ENCODE measurements at regions not wholly inside any gene's neighbourhood (a gene's known extent, or its start where the extent isn't known, plus 50 kb on each side); places are given as distances from the start of the nearest gene placed in this dataset.

- Histone ChIP-seq H2AFZ (ENCODE audit: low read depth, low read length, poor library complexity, severe bottlenecking) (no peak overlapping the region), H4K20me1 (ENCODE audit: insufficient read depth) (no peaks in the 10 kb centered on the region), H3K27me3 (ENCODE audit: insufficient read depth, low read length) (no peaks in the 10 kb centered on the region), H3K9me3 (ENCODE audit: control insufficient read depth in 1 of 2, insufficient read depth in 1 of 2, low read depth in 1 of 2, low read length in 2 of 2) (peaks cover 0 to 4% of the 10 kb centered on the region in 2 experiments; a peak in 1 of 4 replicates), H3K9ac (ENCODE audit: low read length) (no peak overlapping the region), H3K4me2 (ENCODE audit: low read length) (no peak overlapping the region), H3K4me1 (ENCODE audit: control insufficient read depth in 1 of 2, insufficient read depth in 2 of 2, low read length in 2 of 2) (no peaks in the 10 kb centered on the region), H3K36me3 (ENCODE audit: control insufficient read depth in 1 of 2, insufficient read depth in 2 of 2, low read length in 2 of 2) (no peaks in the 10 kb centered on the region), H3K79me2 (ENCODE audit: insufficient read depth, low read length) (no peaks in the 10 kb centered on the region), H3K4me3 (replicated peaks in 1 of 2; ENCODE audit: low read depth in 1 of 2, low read length in 2 of 2) (no peak overlapping the region), H3K27ac (ENCODE audit: low read depth, low read length) (no peak overlapping the region), H3K9me2 (ENCODE audit: insufficient read depth) (no peaks in the 10 kb centered on the region)
- TF ChIP-seq EZH2 (IDR thresholded peaks at IDR 0.05), result no peak
- no peak for TF ChIP-seq REST (IDR thresholded peaks at IDR 0.05; ENCODE audit: low read depth)
- no peak for TF ChIP-seq FOSL1 (IDR thresholded peaks at IDR 0.05; ENCODE audit: low read depth)
- TF ChIP-seq POLR2A (IDR thresholded peaks at IDR 0.05; ENCODE audit: borderline replicate concordance, extremely low read depth, insufficient read depth, insufficient read length), result no peak
- no peak for TF ChIP-seq ZFX (IDR thresholded peaks at IDR 0.05)
- no peak for TF ChIP-seq POLR2AphosphoS5 (IDR thresholded peaks at IDR 0.05; ENCODE audit: low read depth, low read length)
- no peak for TF ChIP-seq JUND (IDR thresholded peaks at IDR 0.05)
- no peak for TF ChIP-seq CBX3 (IDR thresholded peaks at IDR 0.05; ENCODE audit: low read depth)
- TF ChIP-seq ZBTB33 (IDR thresholded peaks at IDR 0.05; ENCODE audit: extremely low read depth, insufficient replicate concordance, low read length), result no peak
- TF ChIP-seq MAX (IDR thresholded peaks at IDR 0.05), result no peak
- TF ChIP-seq EZH2phosphoT487 (IDR thresholded peaks at IDR 0.05; ENCODE audit: borderline replicate concordance), result no peak
- no peak for TF ChIP-seq SRF (IDR thresholded peaks at IDR 0.05; ENCODE audit: low read depth)
- ChIA-PET POLR2A (no interaction called here), CTCF (no interaction called here), RAD21 (ENCODE audit: low non-redundant PET in 1 of 2, low total read pairs in 2 of 2, uncharacterized antibody in 2 of 2, unreplicated experiment in 2 of 2) (no interaction called here)
- no TSS peak for BruUV-seq (replicated peaks)
- intact Hi-C loops (cut with micrococcal nuclease), result no loop called here
- ATAC-seq (no peak), DNase-seq (ENCODE audit: low read depth, low spot score) (no peak)
These were observed 439.0 kb downstream of the HS3ST3B1 start for GRCh38 chr17:14739656-14740431.
